ENCODE measurements at regions not wholly inside any gene's neighbourhood (a gene's known extent, or its start where the extent isn't known, plus 50 kb on each side); places are given as distances from the start of the nearest gene placed in this dataset.

DNA sequence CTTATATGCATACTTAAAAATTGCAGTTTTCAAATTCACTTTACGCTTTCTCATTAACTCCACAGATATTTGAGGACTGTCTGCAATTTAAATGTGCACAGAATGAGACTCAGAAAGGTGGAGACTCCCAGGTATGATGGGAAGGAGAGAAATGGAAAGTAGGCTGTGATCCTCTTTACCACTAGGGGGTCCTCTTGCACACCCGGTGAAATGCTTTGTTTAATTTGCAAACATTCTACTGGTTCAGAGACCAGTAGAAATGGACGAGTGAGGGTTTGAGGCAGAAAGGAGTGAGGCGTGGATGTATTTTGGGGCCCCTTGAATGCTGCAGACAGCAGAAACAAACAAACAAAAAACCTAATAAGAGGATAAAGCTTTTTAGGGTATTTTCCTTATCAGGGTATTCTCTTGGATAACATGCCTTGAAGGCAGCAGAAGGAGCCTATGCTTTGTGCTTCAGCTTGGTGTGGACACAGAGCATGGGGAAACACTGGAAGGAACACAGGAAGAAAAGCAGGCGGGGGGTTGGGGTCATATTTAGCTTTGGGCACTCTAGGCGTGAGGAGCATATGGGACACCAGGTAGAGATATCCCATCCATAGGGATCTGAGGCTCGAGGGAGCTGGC, 410.1 kb downstream of the DMRT2 start:
- Histone ChIP-seq H3K27me3 (ENCODE audit: control insufficient read depth, insufficient read depth, low read length) (no peaks in the 10 kb centered on the region), H3K36me3 (ENCODE audit: control insufficient read depth, insufficient read depth, low read length) (no peaks in the 10 kb centered on the region), H3K4me3 (ENCODE audit: low read depth, low read length) (no peak overlapping the region), H3K9me3 (ENCODE audit: control insufficient read depth, insufficient read depth, low read length) (no peaks in the 10 kb centered on the region), H3K4me1 (ENCODE audit: control insufficient read depth, insufficient read depth, low read length) (no peaks in the 10 kb centered on the region), H3K9ac (ENCODE audit: low read depth, low read length) (no peak overlapping the region)

DNA sequence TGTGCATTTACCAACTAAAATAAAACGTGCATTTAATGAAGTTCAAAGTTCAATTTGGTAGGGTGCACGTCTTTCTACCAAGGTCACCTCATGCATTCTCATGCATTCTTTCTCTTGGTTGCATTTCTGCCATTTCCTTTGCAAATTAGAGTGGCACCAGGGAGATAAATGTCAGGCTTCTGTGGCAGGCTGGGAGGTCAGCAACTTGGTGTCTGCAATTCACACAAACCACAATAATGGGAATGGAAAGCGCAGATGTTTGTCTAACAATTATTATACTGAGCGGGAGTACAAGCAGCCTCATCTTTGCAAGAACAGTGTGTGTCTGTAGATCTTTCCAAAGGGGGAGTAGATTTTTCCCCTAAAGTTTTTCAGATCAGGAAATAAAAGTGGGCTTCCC, 411.7 kb downstream of the DMRT2 start:
- H3K4me1 ChIP-seq (ENCODE audit: control insufficient read depth, insufficient read depth, low read length) = no peaks in the 10 kb centered on the region
- H3K27me3 ChIP-seq (ENCODE audit: control insufficient read depth, insufficient read depth, low read length) = no peaks in the 10 kb centered on the region
- H3K4me3 ChIP-seq (ENCODE audit: low read depth, low read length) = no peak overlapping the region
- H3K36me3 ChIP-seq (ENCODE audit: control insufficient read depth, insufficient read depth, low read length) = no peaks in the 10 kb centered on the region
- H3K9me3 ChIP-seq (ENCODE audit: control insufficient read depth, insufficient read depth, low read length) = no peaks in the 10 kb centered on the region
- no peak overlapping the region for H3K9ac ChIP-seq (ENCODE audit: low read depth, low read length)

DNA sequence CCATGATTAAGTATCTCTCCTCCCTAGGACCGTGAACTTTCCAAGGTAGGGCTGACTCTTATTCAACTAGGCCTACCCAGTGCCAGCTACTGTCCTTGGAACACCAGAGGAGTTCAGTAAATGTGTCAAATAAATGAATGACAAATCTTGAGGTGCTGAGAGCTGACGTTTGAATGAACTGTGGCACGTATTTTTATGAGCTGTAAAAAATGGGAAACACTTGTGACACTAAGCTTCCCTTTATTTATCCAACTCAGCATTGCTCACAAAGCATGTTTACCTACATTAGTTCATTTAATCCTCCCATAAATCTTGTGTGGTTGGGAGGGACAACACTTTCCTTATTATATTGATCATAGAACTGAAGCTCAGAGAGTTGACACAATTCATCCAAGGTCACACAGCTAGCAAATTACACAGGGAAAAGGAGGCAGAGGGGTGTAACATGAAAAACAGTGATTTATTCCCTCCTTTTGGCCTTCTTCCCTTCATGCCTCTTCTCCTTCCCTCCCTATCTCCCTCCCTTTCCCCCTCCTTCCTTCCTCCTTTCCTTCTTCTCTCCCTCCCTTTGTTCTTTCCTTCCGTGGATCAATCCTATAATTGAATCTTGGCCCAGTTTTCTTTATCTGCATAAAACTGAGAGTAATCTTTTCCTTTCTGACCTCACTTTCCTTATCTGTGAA, 412.6 kb downstream of the DMRT2 start:
- Histone ChIP-seq H3K4me1 (ENCODE audit: control insufficient read depth, insufficient read depth, low read length) (no peaks in the 10 kb centered on the region), H3K27me3 (ENCODE audit: control insufficient read depth, insufficient read depth, low read length) (no peaks in the 10 kb centered on the region), H3K9ac (ENCODE audit: low read depth, low read length) (no peak overlapping the region), H3K4me3 (ENCODE audit: low read depth, low read length) (no peak overlapping the region), H3K9me3 (ENCODE audit: control insufficient read depth, insufficient read depth, low read length) (no peaks in the 10 kb centered on the region), H3K36me3 (ENCODE audit: control insufficient read depth, insufficient read depth, low read length) (no peaks in the 10 kb centered on the region)

DNA sequence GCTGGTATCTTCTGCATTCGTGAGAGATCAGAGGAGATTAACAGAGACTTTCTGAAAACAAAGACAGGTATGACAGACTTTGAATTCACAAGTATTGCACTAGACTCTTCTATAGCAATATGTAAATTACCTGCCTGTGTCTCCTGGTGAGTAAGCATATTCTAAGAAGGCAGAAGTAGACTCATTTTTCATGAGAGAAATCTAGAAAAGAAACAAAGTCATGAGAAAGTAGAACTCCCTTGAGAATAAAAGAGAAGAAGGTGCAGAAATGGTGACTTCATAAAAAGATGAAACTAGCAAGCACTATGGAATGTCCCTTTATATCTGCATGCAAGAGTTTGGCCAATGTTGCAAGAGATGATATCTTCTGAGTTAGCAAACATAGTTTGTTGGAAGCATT, 419.8 kb downstream of the DMRT2 start:
- Histone ChIP-seq H3K4me3 (ENCODE audit: low read depth, low read length) (no peak overlapping the region), H3K36me3 (ENCODE audit: control insufficient read depth, insufficient read depth, low read length) (no peaks in the 10 kb centered on the region), H3K9ac (ENCODE audit: low read depth, low read length) (no peak overlapping the region), H3K27me3 (ENCODE audit: control insufficient read depth, insufficient read depth, low read length) (no peaks in the 10 kb centered on the region), H3K4me1 (ENCODE audit: control insufficient read depth, insufficient read depth, low read length) (no peaks in the 10 kb centered on the region), H3K9me3 (ENCODE audit: control insufficient read depth, insufficient read depth, low read length) (no peaks in the 10 kb centered on the region)

DNA sequence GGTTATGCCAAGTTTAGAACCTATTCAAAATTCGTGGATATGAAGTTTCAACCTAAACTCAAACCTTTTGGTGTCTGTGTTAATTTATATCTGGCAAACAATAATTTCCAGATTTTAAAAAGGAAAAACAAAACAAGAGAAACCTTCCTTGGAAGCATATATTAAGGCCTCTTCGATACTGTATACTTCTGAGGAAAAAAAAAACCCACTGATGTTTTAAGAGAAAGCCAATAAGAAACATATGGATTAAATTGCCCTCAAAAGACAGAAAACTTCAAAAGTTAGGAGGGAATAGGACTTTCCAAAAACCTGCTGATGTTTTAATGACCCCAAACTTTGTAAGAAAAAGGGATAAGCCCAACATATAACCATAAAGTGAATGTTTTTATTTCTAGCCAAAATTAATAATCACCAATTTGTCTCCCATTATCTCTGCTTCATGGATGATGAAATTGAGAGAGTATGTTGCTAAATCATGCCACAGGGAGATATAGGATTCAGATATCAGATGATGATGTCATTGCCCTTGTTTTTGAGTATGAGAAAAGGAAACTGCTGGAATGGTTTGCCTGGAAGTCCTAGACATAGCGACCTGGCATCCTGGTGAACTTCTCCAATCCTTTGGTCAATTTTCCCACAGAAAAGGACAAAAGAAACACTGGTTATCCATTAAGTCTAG, 423.9 kb downstream of the DMRT2 start:
- no peaks in the 10 kb centered on the region for H3K27me3 ChIP-seq (ENCODE audit: control insufficient read depth, insufficient read depth, low read length)
- no peaks in the 10 kb centered on the region for H3K36me3 ChIP-seq (ENCODE audit: control insufficient read depth, insufficient read depth, low read length)
- no peak overlapping the region for H3K9ac ChIP-seq (ENCODE audit: low read depth, low read length)
- no peaks in the 10 kb centered on the region for H3K4me1 ChIP-seq (ENCODE audit: control insufficient read depth, insufficient read depth, low read length)
- no peaks in the 10 kb centered on the region for H3K9me3 ChIP-seq (ENCODE audit: control insufficient read depth, insufficient read depth, low read length)
- H3K4me3 ChIP-seq (ENCODE audit: low read depth, low read length) = no peak overlapping the region

DNA sequence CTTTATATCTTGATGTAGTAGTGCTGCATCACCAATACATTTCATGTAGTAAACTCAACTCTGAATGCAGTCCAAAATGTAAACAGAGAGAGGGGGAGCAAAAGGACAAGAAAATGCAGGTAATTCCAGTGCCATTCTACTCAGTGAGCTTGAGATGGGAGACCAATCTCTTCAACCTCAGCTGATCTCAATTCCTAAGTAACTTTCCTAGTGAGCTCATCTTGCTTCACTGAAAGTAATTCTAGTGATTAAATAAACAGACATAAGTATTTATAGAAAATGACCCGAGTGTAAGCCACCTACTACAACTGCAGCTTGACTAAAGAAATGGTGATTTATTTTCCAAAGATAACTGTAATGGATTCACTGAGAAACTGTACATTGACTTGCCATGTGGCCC, 424.5 kb downstream of the DMRT2 start:
- H3K9ac ChIP-seq (ENCODE audit: low read depth, low read length) = no peak overlapping the region
- no peaks in the 10 kb centered on the region for H3K9me3 ChIP-seq (ENCODE audit: control insufficient read depth, insufficient read depth, low read length)
- H3K4me1 ChIP-seq (ENCODE audit: control insufficient read depth, insufficient read depth, low read length) = no peaks in the 10 kb centered on the region
- no peak overlapping the region for H3K4me3 ChIP-seq (ENCODE audit: low read depth, low read length)
- no peaks in the 10 kb centered on the region for H3K27me3 ChIP-seq (ENCODE audit: control insufficient read depth, insufficient read depth, low read length)
- H3K36me3 ChIP-seq (ENCODE audit: control insufficient read depth, insufficient read depth, low read length) = no peaks in the 10 kb centered on the region

DNA sequence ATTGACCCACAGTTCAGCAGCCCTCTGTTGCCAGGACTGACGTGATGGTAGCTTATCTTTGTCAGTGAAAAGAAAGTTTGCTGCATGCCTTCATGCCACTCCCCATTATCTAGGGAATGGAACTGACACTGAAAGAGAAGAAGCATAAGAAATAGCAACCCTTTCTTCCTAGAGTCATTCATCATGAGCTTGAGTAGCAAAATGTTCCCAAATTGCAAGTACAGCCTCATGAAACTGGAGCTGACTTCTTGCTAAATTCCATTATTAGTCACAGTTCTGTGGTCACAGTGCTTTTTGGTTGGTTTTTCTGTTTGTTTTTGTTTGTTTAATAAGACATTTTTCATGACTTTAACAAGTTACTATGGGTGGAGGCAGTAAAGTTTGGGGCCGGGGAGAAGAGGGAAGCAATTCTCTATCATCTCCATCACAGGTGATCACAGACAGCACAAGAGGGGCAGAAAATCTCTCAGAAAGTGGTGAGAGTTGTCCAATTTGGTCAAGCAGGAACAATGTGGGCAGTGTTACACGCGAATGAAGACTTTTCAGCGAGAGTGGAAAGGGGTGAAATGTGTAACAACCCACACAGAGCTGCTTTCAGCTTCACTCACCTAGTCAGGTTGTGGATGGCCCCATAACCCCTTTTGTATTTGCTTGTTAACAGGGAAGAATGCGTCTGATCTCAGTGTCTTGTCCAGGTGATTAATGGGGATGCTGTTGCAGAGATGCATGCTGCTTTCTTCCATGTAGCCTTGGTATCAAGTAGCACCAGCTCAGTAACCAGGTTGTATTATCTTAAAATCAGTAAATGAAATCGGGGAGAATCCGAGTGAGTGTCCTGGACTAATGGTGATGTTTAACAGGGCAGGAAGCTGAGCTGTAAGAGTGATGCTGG, 440.4 kb downstream of the DMRT2 start:
- Histone ChIP-seq H3K4me3 (ENCODE audit: low read depth, low read length) (no peak overlapping the region), H3K9ac (ENCODE audit: low read depth, low read length) (no peak overlapping the region), H3K9me3 (ENCODE audit: control insufficient read depth, insufficient read depth, low read length) (no peaks in the 10 kb centered on the region), H3K27me3 (ENCODE audit: control insufficient read depth, insufficient read depth, low read length) (no peaks in the 10 kb centered on the region), H3K4me1 (ENCODE audit: control insufficient read depth, insufficient read depth, low read length) (peaks cover under 1% of the 10 kb centered on the region), H3K36me3 (ENCODE audit: control insufficient read depth, insufficient read depth, low read length) (no peaks in the 10 kb centered on the region)

DNA sequence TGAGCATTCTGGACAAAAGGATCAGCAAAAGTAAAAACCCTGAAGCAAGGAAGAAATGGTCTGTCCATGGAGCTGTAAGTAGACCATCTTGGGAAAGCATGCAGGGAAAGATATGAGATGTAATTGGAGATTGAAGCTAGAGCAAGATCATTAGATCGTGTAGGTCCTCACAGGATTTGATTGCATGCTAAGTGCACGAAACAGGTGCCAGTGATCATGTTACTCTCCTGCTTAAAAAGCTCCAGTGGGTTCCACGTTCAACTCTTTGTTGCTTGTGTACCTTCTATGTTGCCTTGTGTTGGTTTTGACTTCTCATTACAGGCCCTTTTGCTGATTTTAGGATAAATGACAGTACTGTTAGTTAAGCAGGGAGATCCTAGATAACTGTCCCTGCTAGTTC, 442.0 kb downstream of the DMRT2 start:
- H3K36me3 ChIP-seq (ENCODE audit: control insufficient read depth, insufficient read depth, low read length) = no peaks in the 10 kb centered on the region
- H3K9me3 ChIP-seq (ENCODE audit: control insufficient read depth, insufficient read depth, low read length) = no peaks in the 10 kb centered on the region
- no peaks in the 10 kb centered on the region for H3K27me3 ChIP-seq (ENCODE audit: control insufficient read depth, insufficient read depth, low read length)
- H3K9ac ChIP-seq (ENCODE audit: low read depth, low read length) = no peak overlapping the region
- no peak overlapping the region for H3K4me3 ChIP-seq (ENCODE audit: low read depth, low read length)
- H3K4me1 ChIP-seq (ENCODE audit: control insufficient read depth, insufficient read depth, low read length) = peaks cover 4% of the 10 kb centered on the region

DNA sequence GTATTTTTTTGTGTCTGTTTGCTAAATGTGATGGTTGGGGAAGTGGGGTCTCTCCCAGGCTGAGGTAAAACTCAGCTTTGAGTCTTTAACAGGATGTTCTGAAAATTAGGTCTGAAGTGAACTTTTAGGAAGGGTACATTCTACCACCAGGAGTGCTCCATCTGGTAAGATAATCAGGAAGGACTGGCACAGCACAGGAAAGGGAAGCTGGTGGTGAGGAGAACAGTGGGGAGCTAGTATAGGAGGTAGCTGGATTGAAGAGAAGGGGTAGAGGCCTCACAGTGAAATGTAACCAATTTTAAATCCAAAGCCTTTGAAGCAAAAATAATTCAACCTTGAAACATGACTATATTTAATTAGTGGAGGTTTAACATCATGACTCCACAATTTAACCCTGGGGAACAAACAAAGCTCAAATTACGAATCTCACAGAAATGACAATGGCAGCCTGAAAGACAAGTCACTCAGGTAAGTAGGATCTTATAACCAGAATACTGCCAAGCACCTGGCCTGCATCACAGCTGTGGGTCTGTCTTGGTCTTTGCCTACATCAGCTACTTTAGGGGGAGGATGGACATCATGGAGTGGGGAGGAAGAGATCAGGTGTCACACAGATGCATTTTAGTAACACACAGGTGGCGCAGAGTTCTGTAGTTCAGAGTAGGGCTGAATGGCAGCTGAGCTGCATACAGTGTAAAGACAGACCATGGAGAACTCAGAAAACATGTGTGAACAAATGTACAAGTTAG, 445.3 kb downstream of the DMRT2 start:
- Histone ChIP-seq H3K4me3 (ENCODE audit: low read depth, low read length) (no peak overlapping the region), H3K9ac (ENCODE audit: low read depth, low read length) (peak overlapping the region; percentile 16), H3K36me3 (ENCODE audit: control insufficient read depth, insufficient read depth, low read length) (no peaks in the 10 kb centered on the region), H3K9me3 (ENCODE audit: control insufficient read depth, insufficient read depth, low read length) (no peaks in the 10 kb centered on the region), H3K4me1 (ENCODE audit: control insufficient read depth, insufficient read depth, low read length) (peaks cover 4% of the 10 kb centered on the region), H3K27me3 (ENCODE audit: control insufficient read depth, insufficient read depth, low read length) (no peaks in the 10 kb centered on the region)

DNA sequence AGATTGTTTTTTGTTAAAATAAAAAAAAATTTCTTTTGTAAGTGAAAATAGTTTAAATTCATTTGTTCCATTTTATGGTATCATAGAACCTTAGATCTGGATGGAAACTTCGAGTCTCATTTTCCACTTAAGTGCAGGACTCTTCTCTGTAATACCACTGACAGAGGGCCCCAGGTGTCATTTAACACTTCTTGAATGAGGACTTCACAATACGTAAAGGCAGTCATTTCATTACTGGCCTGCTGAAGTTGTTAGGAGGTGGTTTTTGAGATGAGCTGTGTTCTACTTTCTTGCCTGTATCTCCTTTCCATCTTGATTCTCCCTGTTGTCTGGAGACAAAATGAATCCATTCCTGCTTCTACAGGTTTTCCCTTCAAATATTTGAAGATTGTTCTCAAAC, 455.3 kb downstream of the DMRT2 start:
- Histone ChIP-seq H3K36me3 (ENCODE audit: control insufficient read depth, insufficient read depth, low read length) (no peaks in the 10 kb centered on the region), H3K4me1 (ENCODE audit: control insufficient read depth, insufficient read depth, low read length) (no peaks in the 10 kb centered on the region), H3K27me3 (ENCODE audit: control insufficient read depth, insufficient read depth, low read length) (no peaks in the 10 kb centered on the region), H3K9ac (ENCODE audit: low read depth, low read length) (no peak overlapping the region), H3K4me3 (ENCODE audit: low read depth, low read length) (no peak overlapping the region), H3K9me3 (ENCODE audit: control insufficient read depth, insufficient read depth, low read length) (no peaks in the 10 kb centered on the region)

DNA sequence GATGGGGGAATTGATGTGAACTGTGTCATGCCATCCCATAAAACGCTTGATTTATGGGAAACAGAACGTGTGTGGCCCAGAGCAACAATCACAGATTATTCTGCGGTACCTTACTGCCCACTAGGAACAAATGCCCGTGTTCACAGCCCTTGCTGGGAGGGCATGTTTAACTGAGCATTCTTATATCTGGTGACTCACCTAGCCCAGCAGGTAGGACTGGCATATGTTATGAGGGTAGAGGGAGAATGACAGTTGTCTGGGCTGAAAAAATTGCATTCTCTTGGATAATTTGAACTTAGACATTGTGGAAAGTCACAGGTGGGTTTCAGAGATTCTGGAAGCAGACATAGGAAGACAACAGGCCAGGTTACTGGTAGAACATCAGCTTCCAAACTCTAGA, 460.6 kb downstream of the DMRT2 start:
- Histone ChIP-seq H3K9me3 (ENCODE audit: control insufficient read depth, insufficient read depth, low read length) (no peaks in the 10 kb centered on the region), H3K4me3 (ENCODE audit: low read depth, low read length) (no peak overlapping the region), H3K36me3 (ENCODE audit: control insufficient read depth, insufficient read depth, low read length) (no peaks in the 10 kb centered on the region), H3K4me1 (ENCODE audit: control insufficient read depth, insufficient read depth, low read length) (no peaks in the 10 kb centered on the region), H3K9ac (ENCODE audit: low read depth, low read length) (no peak overlapping the region), H3K27me3 (ENCODE audit: control insufficient read depth, insufficient read depth, low read length) (no peaks in the 10 kb centered on the region)
